ENCODE measurements at regions not wholly inside any gene's neighbourhood (a gene's known extent, or its start where the extent isn't known, plus 50 kb on each side); places are given as distances from the start of the nearest gene placed in this dataset.

- in situ Hi-C loops (cut with HindIII; ENCODE audit: low sequenced_read_pairs) = no loop called here
- TF ChIP-seq CTCF (IDR thresholded peaks at IDR 0.05; ENCODE audit: low read depth, low read length) = no peak
- no peak overlapping the region for H3K4me3 ChIP-seq (ENCODE audit: low read depth, low read length)
- no peak for DNase-seq (ENCODE audit: low read depth, low spot score)
These were observed 364.5 kb upstream of the ZFHX3 start for GRCh38 chr16:73412416-73412815.

- TF ChIP-seq CTCF (IDR thresholded peaks at IDR 0.05; ENCODE audit: low read depth, low read length) = no peak
- in situ Hi-C loops (cut with HindIII; ENCODE audit: low sequenced_read_pairs) = no loop called here
These were observed 360.8 kb upstream of the ZFHX3 start for GRCh38 chr16:73408716-73409115.

GRCh38 chr16:73408311-73408710 is 360.4 kb upstream of the ZFHX3 start:
- TF ChIP-seq CTCF (IDR thresholded peaks at IDR 0.05; ENCODE audit: low read depth, low read length) = no peak
- no peak overlapping the region for H3K4me3 ChIP-seq (ENCODE audit: low read depth, low read length)
- DNase-seq (ENCODE audit: low read depth, low spot score) = no peak
- in situ Hi-C loops (cut with HindIII; ENCODE audit: low sequenced_read_pairs) = no loop called here

More at GRCh38 chr16:73408716-73409115, 360.8 kb upstream of the ZFHX3 start:
- no peak for DNase-seq (ENCODE audit: low read depth, low spot score)
- no peak overlapping the region for H3K4me3 ChIP-seq (ENCODE audit: low read depth, low read length)

GRCh38 chr16:73405851-73406250 is 357.9 kb upstream of the ZFHX3 start:
- no peak for DNase-seq (ENCODE audit: low read depth, low spot score)
- H3K4me3 ChIP-seq (ENCODE audit: low read depth, low read length) = no peak overlapping the region
- in situ Hi-C loops (cut with HindIII; ENCODE audit: low sequenced_read_pairs) = no loop called here
- no peak for TF ChIP-seq CTCF (IDR thresholded peaks at IDR 0.05; ENCODE audit: low read depth, low read length)

GRCh38 chr16:73404001-73404400 is 356.1 kb upstream of the ZFHX3 start:
- in situ Hi-C loops (cut with HindIII; ENCODE audit: low sequenced_read_pairs) = no loop called here
- TF ChIP-seq CTCF (IDR thresholded peaks at IDR 0.05; ENCODE audit: low read depth, low read length) = no peak
- no peak overlapping the region for H3K4me3 ChIP-seq (ENCODE audit: low read depth, low read length)
- DNase-seq (ENCODE audit: low read depth, low spot score) = no peak

GRCh38 chr16:73403291-73403690 is 355.4 kb upstream of the ZFHX3 start:
- no peak overlapping the region for H3K4me3 ChIP-seq (ENCODE audit: low read depth, low read length)
- no peak for TF ChIP-seq CTCF (IDR thresholded peaks at IDR 0.05; ENCODE audit: low read depth, low read length)
- in situ Hi-C loops (cut with HindIII; ENCODE audit: low sequenced_read_pairs) = no loop called here
- no peak for DNase-seq (ENCODE audit: low read depth, low spot score)

- TF ChIP-seq CTCF (IDR thresholded peaks at IDR 0.05; ENCODE audit: low read depth, low read length) = no peak
- H3K4me3 ChIP-seq (ENCODE audit: low read depth, low read length) = no peak overlapping the region
- DNase-seq (ENCODE audit: low read depth, low spot score) = no peak
- in situ Hi-C loops (cut with HindIII; ENCODE audit: low sequenced_read_pairs) = no loop called here
These were observed 353.0 kb upstream of the ZFHX3 start for GRCh38 chr16:73400951-73401350.
